ENCODE measurements at regions not wholly inside any gene's neighbourhood (a gene's known extent, or its start where the extent isn't known, plus 50 kb on each side); places are given as distances from the start of the nearest gene placed in this dataset.
A peak's percentile ranks its signal among the peaks of the same experiment; 100 is the strongest.

- H3K9me3 ChIP-seq (ENCODE audit: low read length), result no peaks in the 10 kb centered on the region
- no peaks in the 10 kb centered on the region for H3K36me3 ChIP-seq (ENCODE audit: insufficient read depth, low read length)
- H3K9ac ChIP-seq (ENCODE audit: low read length), result no peak overlapping the region
- H2AFZ ChIP-seq (ENCODE audit: low read depth, low read length), result no peak overlapping the region
- no peak for TF ChIP-seq CTCF (IDR thresholded peaks at IDR 0.05; ENCODE audit: poor library complexity, severe bottlenecking)
- no peak for TF ChIP-seq REST (IDR thresholded peaks at IDR 0.05; ENCODE audit: borderline replicate concordance)
- TF ChIP-seq MXI1 (conservative IDR thresholded peaks at IDR 0.05; ENCODE audit: poor library complexity, severe bottlenecking), result no peak
- TF ChIP-seq TAF1 (IDR thresholded peaks at IDR 0.05; ENCODE audit: low read depth), result no peak
- no peak for TF ChIP-seq EZH2 (IDR thresholded peaks at IDR 0.05; ENCODE audit: borderline replicate concordance, insufficient read depth, low read length, poor library complexity, severe bottlenecking)
- H3F3A ChIP-seq (ENCODE audit: insufficient read depth, low read length, poor library complexity, severe bottlenecking), result no peaks in the 10 kb centered on the region
- no peaks in the 10 kb centered on the region for H3K27me3 ChIP-seq (ENCODE audit: insufficient read depth, low read depth, low read length)
- H3K9me2 ChIP-seq (ENCODE audit: insufficient read depth, low read length), result no peaks in the 10 kb centered on the region
- no peak overlapping the region for H3K27ac ChIP-seq (ENCODE audit: low read length)
- H3K79me2 ChIP-seq (replicated peaks; ENCODE audit: insufficient read depth, low read length), result no peaks in the 10 kb centered on the region
- H3K4me3 ChIP-seq (ENCODE audit: low read length), result no peak overlapping the region
- H4K20me1 ChIP-seq (ENCODE audit: insufficient read depth), result no peaks in the 10 kb centered on the region
- no peak overlapping the region for H3K4me2 ChIP-seq (ENCODE audit: low read length)
These were observed 929.9 kb upstream of the MBL2 start for GRCh38 chr10:53702489-53702888.

GRCh38 chr10:53701213-53701612 lies 928.6 kb upstream of the MBL2 start:
- Histone ChIP-seq H3F3A (ENCODE audit: insufficient read depth, low read length, poor library complexity, severe bottlenecking) (no peaks in the 10 kb centered on the region), H3K4me3 (ENCODE audit: low read length) (no peak overlapping the region), H3K9me3 (ENCODE audit: low read length) (no peaks in the 10 kb centered on the region)

GRCh38 chr10:53700278-53700677 lies 927.7 kb upstream of the MBL2 start:
- Histone ChIP-seq H3K9me2 (ENCODE audit: insufficient read depth, low read length) (no peaks in the 10 kb centered on the region), H3K27ac (ENCODE audit: low read length) (peak overlapping the region; percentile 8), H3K4me3 (ENCODE audit: low read length) (no peak overlapping the region), H3K4me2 (ENCODE audit: low read length) (peak overlapping the region; percentile 5), H3K27me3 (ENCODE audit: insufficient read depth, low read depth, low read length) (no peaks in the 10 kb centered on the region), H3F3A (ENCODE audit: insufficient read depth, low read length, poor library complexity, severe bottlenecking) (no peaks in the 10 kb centered on the region), H3K79me2 (replicated peaks; ENCODE audit: insufficient read depth, low read length) (no peaks in the 10 kb centered on the region), H3K9me3 (ENCODE audit: low read length) (no peaks in the 10 kb centered on the region), H3K9ac (ENCODE audit: low read length) (no peak overlapping the region), H2AFZ (ENCODE audit: low read depth, low read length) (no peak overlapping the region), H3K36me3 (ENCODE audit: insufficient read depth, low read length) (no peaks in the 10 kb centered on the region), H4K20me1 (ENCODE audit: insufficient read depth) (no peaks in the 10 kb centered on the region)
- TF ChIP-seq REST (IDR thresholded peaks at IDR 0.05; ENCODE audit: borderline replicate concordance) (peak; percentile 66), EZH2 (IDR thresholded peaks at IDR 0.05; ENCODE audit: borderline replicate concordance, insufficient read depth, low read length, poor library complexity, severe bottlenecking) (no peak), EP300 (conservative IDR thresholded peaks at IDR 0.05; ENCODE audit: poor library complexity, severe bottlenecking) (peak; percentile 83), MXI1 (conservative IDR thresholded peaks at IDR 0.05; ENCODE audit: poor library complexity, severe bottlenecking) (no peak), POLR2AphosphoS5 (IDR thresholded peaks at IDR 0.05) (peak; percentile 44), TAF1 (IDR thresholded peaks at IDR 0.05; ENCODE audit: low read depth) (no peak), RAD21 (conservative IDR thresholded peaks at IDR 0.05) (no peak), SMC3 (conservative IDR thresholded peaks at IDR 0.05; ENCODE audit: poor library complexity) (no peak), CTCF (IDR thresholded peaks at IDR 0.05; ENCODE audit: poor library complexity, severe bottlenecking) (no peak)

More at GRCh38 chr10:53701213-53701612, 928.6 kb upstream of the MBL2 start:
- Histone ChIP-seq H3K36me3 (ENCODE audit: insufficient read depth, low read length) (no peaks in the 10 kb centered on the region), H3K9me2 (ENCODE audit: insufficient read depth, low read length) (no peaks in the 10 kb centered on the region), H3K27me3 (ENCODE audit: insufficient read depth, low read depth, low read length) (no peaks in the 10 kb centered on the region), H3K79me2 (replicated peaks; ENCODE audit: insufficient read depth, low read length) (no peaks in the 10 kb centered on the region), H3K9ac (ENCODE audit: low read length) (no peak overlapping the region), H4K20me1 (ENCODE audit: insufficient read depth) (no peaks in the 10 kb centered on the region), H3K4me2 (ENCODE audit: low read length) (no peak overlapping the region), H3K27ac (ENCODE audit: low read length) (no peak overlapping the region), H2AFZ (ENCODE audit: low read depth, low read length) (no peak overlapping the region)
- TF ChIP-seq TAF1 (IDR thresholded peaks at IDR 0.05; ENCODE audit: low read depth), result no peak
- no peak for TF ChIP-seq MXI1 (conservative IDR thresholded peaks at IDR 0.05; ENCODE audit: poor library complexity, severe bottlenecking)
